SK-N-SH (cell line): ENCODE measurements at regions not wholly inside any gene's neighbourhood (a gene's known extent, or its start where the extent isn't known, plus 50 kb on each side); places are given as distances from the start of the nearest gene placed in this dataset.

ENCODE experiments used
- CTCF ChIA-PET: fragments of 300-600, 350-600 bp; formaldehyde crosslinking; extraction: SDS; loops from one replicate; lab custom pipeline; 2021; lab: Yijun Ruan, JAX
- POLR2A ChIA-PET: fragments of 350-600 bp; sonication (Branson Sonifier 250); formaldehyde crosslinking; extraction: SDS; loops from one replicate; lab custom pipeline; 2020; ENCODE audit warnings: antibody characterized with exemption, inconsistent platforms; lab: Yijun Ruan, JAX
- DNase-seq: peaks from one replicate; pipeline ENCODE4 v3.0.0; 2012
- H2AFZ ChIP-seq: fragments of 200-600 bp; sonication (generic); 2 replicates; pipeline ENCODE4 v1.8.1; 2016; ENCODE audit warnings: antibody characterized with exemption, mild to moderate bottlenecking, low read depth
- H3F3A ChIP-seq: fragments of 200-600 bp; sonication (generic); replicated peaks from 2 replicates; pipeline ENCODE3; 2016; ENCODE audit warnings: antibody characterized with exemption, mild to moderate bottlenecking; ENCODE audit not compliant: insufficient read depth
- H3K27ac ChIP-seq, 2 experiments: fragments of 200-500 bp in 1 of 2; fragments of 200-600 bp in 1 of 2; sonication (Bioruptor generic) in 1 of 2; sonication (generic), shearing (Covaris generic) in 1 of 2; 2 replicates each; pipeline versions ENCODE4 v1.5.1 to v1.6.1; 2014 to 2016; ENCODE audit warnings: low read depth in 2 of 2, inconsistent platforms in 1 of 2, low read length in 1 of 2, mild to moderate bottlenecking in 1 of 2, mixed read lengths in 1 of 2
- H3K27me3 ChIP-seq: fragments of 200-600 bp; sonication (generic), shearing (Covaris generic); 2 replicates; pipeline ENCODE4 v1.6.1; 2016; ENCODE audit warnings: mixed run types; ENCODE audit not compliant: insufficient read depth
- H3K36me3 ChIP-seq, 2 experiments: fragments of 200-500 bp in 1 of 2; fragments of 200-600 bp in 1 of 2; sonication (Bioruptor generic) in 1 of 2; sonication (generic) in 1 of 2; replicated peaks in 1 of 2; 2 replicates each; pipeline versions ENCODE3 to v1.5.1; 2014 to 2016; ENCODE audit warnings: low read length in 1 of 2, mild to moderate bottlenecking in 1 of 2; ENCODE audit not compliant: insufficient read depth in 2 of 2, control insufficient read depth in 1 of 2
- H3K4me1 ChIP-seq, 2 experiments: fragments of 200-500 bp in 1 of 2; fragments of 200-600 bp in 1 of 2; sonication (Bioruptor generic) in 1 of 2; sonication (generic), shearing (Covaris generic) in 1 of 2; 2 replicates each; pipeline versions ENCODE4 v1.5.1 to v1.6.1; 2014 to 2016; ENCODE audit warnings: low read depth in 1 of 2, low read length in 1 of 2, mixed run types in 1 of 2; ENCODE audit not compliant: insufficient read depth in 2 of 2, control insufficient read depth in 1 of 2
- H3K4me2 ChIP-seq: fragments of 200-600 bp; sonication (generic), shearing (Covaris generic); 2 replicates; pipeline ENCODE4 v1.6.1; 2017; ENCODE audit warnings: mixed run types
- H3K4me3 ChIP-seq, 2 experiments: fragments of 200-500 bp in 1 of 2; fragments of 200-600 bp in 1 of 2; sonication (Bioruptor generic) in 1 of 2; sonication (generic), shearing (Covaris generic) in 1 of 2; 2 replicates each; pipeline versions ENCODE4 v1.5.1 to v1.8.1; 2014 to 2016; ENCODE audit warnings: low read depth in 2 of 2, inconsistent platforms in 1 of 2, low read length in 1 of 2, mild to moderate bottlenecking in 1 of 2, mixed read lengths in 1 of 2, moderate library complexity in 1 of 2
- H3K79me2 ChIP-seq: fragments of 200-600 bp; sonication (generic); 2 replicates; pipeline ENCODE4 v1.8.1; 2017; ENCODE audit warnings: mild to moderate bottlenecking; ENCODE audit not compliant: insufficient read depth
- H3K9ac ChIP-seq: fragments of 200-600 bp; sonication (generic); 2 replicates; pipeline ENCODE4 v1.6.1; 2017; ENCODE audit warnings: mixed run types
- H3K9me2 ChIP-seq: fragments of 200-600 bp; sonication (generic); 2 replicates; pipeline ENCODE4 v1.6.1; 2017; ENCODE audit warnings: mixed run types
- H3K9me3 ChIP-seq: fragments of 200-600 bp; sonication (generic); 2 replicates; pipeline ENCODE4 v1.6.1; 2017; ENCODE audit warnings: mixed run types, mild to moderate bottlenecking, moderate library complexity
- H4K20me1 ChIP-seq: fragments of 200-600 bp; sonication (generic); 2 replicates; pipeline ENCODE4 v1.6.1; 2017; ENCODE audit warnings: mild to moderate bottlenecking, mixed run types; ENCODE audit not compliant: insufficient read depth
- CHD2 ChIP-seq: fragments of 150-350 bp; IDR thresholded peaks from 2 replicates; pipeline ENCODE4 v1.6.1; 2018; ENCODE audit warnings: low read length; ENCODE audit not compliant: partially characterized antibody
- ELF1 ChIP-seq: IDR thresholded peaks from 2 replicates; pipeline ENCODE4 v1.4.0; 2012
- FOSL2 ChIP-seq: IDR thresholded peaks from 2 replicates; pipeline ENCODE4 v1.4.0; 2012; ENCODE audit warnings: low read depth, mild to moderate bottlenecking, moderate library complexity, borderline replicate concordance
- FOXJ3 ChIP-seq: sonication (generic); formaldehyde crosslinking; IDR thresholded peaks from 2 replicates; pipeline ENCODE4 v1.5.1; 2020; ENCODE audit warnings: mild to moderate bottlenecking, missing genetic modification reagents
- FOXM1 ChIP-seq: IDR thresholded peaks from 2 replicates; pipeline ENCODE4 v1.4.0; 2012; ENCODE audit warnings: low read depth, mild to moderate bottlenecking
- GATA2 ChIP-seq: sonication (generic); formaldehyde crosslinking; IDR thresholded peaks from 2 replicates; pipeline ENCODE4 v1.5.0; 2020; ENCODE audit warnings: mild to moderate bottlenecking, missing genetic modification reagents
- JUND ChIP-seq: IDR thresholded peaks from 2 replicates; pipeline ENCODE4 v1.4.0; 2012
- MEF2A ChIP-seq: IDR thresholded peaks from 2 replicates; pipeline ENCODE4 v1.4.0; 2012; ENCODE audit warnings: low read depth, borderline replicate concordance
- RAD21 ChIP-seq: IDR thresholded peaks from 2 replicates; pipeline ENCODE4 v1.6.1; 2012; ENCODE audit warnings: mild to moderate bottlenecking, low read length
- RFX5 ChIP-seq: IDR thresholded peaks from 2 replicates; pipeline ENCODE4 v1.6.1; 2012; ENCODE audit warnings: mild to moderate bottlenecking, improper control_type of control experiment, low read length
- RXRA ChIP-seq: IDR thresholded peaks from 2 replicates; pipeline ENCODE4 v1.4.0; 2012; ENCODE audit warnings: low read depth, mild to moderate bottlenecking, borderline replicate concordance
- SIN3A ChIP-seq: IDR thresholded peaks from 2 replicates; pipeline ENCODE4 v1.6.1; 2012; ENCODE audit warnings: low read depth, mild to moderate bottlenecking, low read length, moderate library complexity, borderline replicate concordance
- SMC3 ChIP-seq: IDR thresholded peaks from 2 replicates; pipeline ENCODE4 v1.6.1; 2012; ENCODE audit warnings: low read depth, low read length, improper control_type of control experiment
- TAF1 ChIP-seq: IDR thresholded peaks from 2 replicates; pipeline ENCODE4 v1.6.1; 2012; ENCODE audit warnings: low read depth, mild to moderate bottlenecking, low read length, moderate library complexity, borderline replicate concordance
- WGBS: methylation state at CpG from one replicate; pipeline ENCODE4 v1.1.6; 2017; ENCODE audit warnings: low lambda C conversion rate; 5-methylcytosine and 5-hydroxymethylcytosine counted together
- TF ChIP-seq, protein P1 (sequence below): IDR thresholded peaks from 2 replicates; pipeline ENCODE4; 2012
- TF ChIP-seq, protein P2 (sequence below): fragments of 150-350 bp; IDR thresholded peaks from 2 replicates; pipeline ENCODE4 v1.6.1; 2017; ENCODE audit warnings: antibody characterized with exemption, low read length, low read depth, borderline replicate concordance
- TF ChIP-seq, protein P3 (sequence below): IDR thresholded peaks from 2 replicates; pipeline ENCODE4 v1.4.0; 2012; ENCODE audit warnings: low read depth, borderline replicate concordance
- TF ChIP-seq, protein P4 (sequence below): IDR thresholded peaks from 2 replicates; pipeline ENCODE4 v1.4.0; 2012; ENCODE audit warnings: low read depth

DNA sequence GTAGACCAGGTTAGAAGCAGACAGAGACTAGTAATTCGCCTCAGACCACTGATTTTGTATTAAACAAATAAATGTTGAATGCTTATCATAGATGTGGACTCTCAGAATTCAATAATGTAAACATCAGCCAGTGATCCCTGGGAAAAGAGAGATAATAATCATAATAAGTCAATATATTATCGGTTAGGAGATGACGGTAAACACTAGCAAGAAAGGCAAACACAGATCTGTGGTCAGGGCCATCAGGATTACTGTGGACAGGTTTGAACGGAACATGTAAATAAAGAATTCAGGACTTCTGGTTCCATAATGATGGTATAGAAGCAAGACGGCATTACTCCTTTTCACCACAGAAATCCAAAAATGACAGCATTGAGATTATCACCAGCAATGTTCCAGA is 861.6 kb downstream of the CBLN2 start (continued):
- TF ChIP-seq, protein P1, sequence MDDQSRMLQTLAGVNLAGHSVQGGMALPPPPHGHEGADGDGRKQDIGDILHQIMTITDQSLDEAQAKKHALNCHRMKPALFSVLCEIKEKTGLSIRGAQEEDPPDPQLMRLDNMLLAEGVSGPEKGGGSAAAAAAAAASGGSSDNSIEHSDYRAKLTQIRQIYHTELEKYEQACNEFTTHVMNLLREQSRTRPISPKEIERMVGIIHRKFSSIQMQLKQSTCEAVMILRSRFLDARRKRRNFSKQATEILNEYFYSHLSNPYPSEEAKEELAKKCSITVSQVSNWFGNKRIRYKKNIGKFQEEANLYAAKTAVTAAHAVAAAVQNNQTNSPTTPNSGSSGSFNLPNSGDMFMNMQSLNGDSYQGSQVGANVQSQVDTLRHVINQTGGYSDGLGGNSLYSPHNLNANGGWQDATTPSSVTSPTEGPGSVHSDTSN = no peak
- TF ChIP-seq SIN3A = no peak
- TF ChIP-seq, protein P2, sequence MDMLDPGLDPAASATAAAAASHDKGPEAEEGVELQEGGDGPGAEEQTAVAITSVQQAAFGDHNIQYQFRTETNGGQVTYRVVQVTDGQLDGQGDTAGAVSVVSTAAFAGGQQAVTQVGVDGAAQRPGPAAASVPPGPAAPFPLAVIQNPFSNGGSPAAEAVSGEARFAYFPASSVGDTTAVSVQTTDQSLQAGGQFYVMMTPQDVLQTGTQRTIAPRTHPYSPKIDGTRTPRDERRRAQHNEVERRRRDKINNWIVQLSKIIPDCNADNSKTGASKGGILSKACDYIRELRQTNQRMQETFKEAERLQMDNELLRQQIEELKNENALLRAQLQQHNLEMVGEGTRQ = no peak
- no peak for TF ChIP-seq RFX5

DNA sequence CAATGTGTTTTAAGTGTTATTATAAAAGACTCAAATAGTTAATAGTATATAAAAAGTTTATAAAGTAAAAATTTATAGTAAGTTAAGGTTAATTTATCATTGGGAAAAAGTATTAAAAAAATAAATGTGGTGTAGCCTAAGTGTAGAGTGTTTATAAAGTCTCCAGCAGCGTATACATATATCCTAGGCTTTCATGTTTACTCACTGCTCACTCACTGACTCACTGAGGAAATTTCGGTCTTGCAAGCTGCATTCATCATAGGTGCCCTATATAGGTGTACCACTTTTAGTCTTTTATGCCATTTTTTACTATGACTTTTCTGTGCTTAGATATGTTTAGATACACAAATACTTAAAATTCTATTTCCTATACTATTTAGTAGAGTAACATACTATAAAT is 866.0 kb downstream of the CBLN2 start:
- no peak overlapping the region for H3K4me3 ChIP-seq
- POLR2A ChIA-PET = no interaction called here
- H3K27ac ChIP-seq = no peak overlapping the region
- no peak overlapping the region for H2AFZ ChIP-seq
- 47% methylated on average over 2 of the region's 2 CpGs for WGBS
- no peaks in the 10 kb centered on the region for H3K79me2 ChIP-seq
- H3K4me1 ChIP-seq = no peaks in the 10 kb centered on the region
- H3F3A ChIP-seq = no peaks in the 10 kb centered on the region
- H3K36me3 ChIP-seq = no peaks in the 10 kb centered on the region
- no peak overlapping the region for H3K9ac ChIP-seq
- H3K27me3 ChIP-seq = no peaks in the 10 kb centered on the region
- H3K4me2 ChIP-seq = no peak overlapping the region
- TF ChIP-seq GATA2 (CRISPR knock-in tag) = no peak
- no peak for TF ChIP-seq JUND
- TF ChIP-seq RXRA = no peak
- TF ChIP-seq TAF1 = no peak
- TF ChIP-seq, protein P3, sequence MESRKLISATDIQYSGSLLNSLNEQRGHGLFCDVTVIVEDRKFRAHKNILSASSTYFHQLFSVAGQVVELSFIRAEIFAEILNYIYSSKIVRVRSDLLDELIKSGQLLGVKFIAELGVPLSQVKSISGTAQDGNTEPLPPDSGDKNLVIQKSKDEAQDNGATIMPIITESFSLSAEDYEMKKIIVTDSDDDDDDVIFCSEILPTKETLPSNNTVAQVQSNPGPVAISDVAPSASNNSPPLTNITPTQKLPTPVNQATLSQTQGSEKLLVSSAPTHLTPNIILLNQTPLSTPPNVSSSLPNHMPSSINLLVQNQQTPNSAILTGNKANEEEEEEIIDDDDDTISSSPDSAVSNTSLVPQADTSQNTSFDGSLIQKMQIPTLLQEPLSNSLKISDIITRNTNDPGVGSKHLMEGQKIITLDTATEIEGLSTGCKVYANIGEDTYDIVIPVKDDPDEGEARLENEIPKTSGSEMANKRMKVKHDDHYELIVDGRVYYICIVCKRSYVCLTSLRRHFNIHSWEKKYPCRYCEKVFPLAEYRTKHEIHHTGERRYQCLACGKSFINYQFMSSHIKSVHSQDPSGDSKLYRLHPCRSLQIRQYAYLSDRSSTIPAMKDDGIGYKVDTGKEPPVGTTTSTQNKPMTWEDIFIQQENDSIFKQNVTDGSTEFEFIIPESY = no peak
- TF ChIP-seq FOXJ3 (CRISPR knock-in tag) = no peak
- TF ChIP-seq, protein P4, sequence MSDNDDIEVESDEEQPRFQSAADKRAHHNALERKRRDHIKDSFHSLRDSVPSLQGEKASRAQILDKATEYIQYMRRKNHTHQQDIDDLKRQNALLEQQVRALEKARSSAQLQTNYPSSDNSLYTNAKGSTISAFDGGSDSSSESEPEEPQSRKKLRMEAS = no peak
- no peak for TF ChIP-seq CHD2
- TF ChIP-seq FOSL2 = no peak
- TF ChIP-seq, protein P1 = no peak
- no peak for TF ChIP-seq RAD21
- TF ChIP-seq SMC3 = no peak
- no peak for TF ChIP-seq MEF2A
- TF ChIP-seq FOXM1 = no peak
- no peak for TF ChIP-seq ELF1
- TF ChIP-seq RFX5 = no peak
- H3K9me2 ChIP-seq = no peaks in the 10 kb centered on the region
- H4K20me1 ChIP-seq = no peaks in the 10 kb centered on the region
- CTCF ChIA-PET = interaction anchor here (0.9 kb wide), 1 partner anchor 17 kb away, joined by 3 read pairs; no protein-coding TSS in a partner anchor
- DNase-seq = no peak
- H3K9me3 ChIP-seq = no peaks in the 10 kb centered on the region
